ENCODE measurements at regions not wholly inside any gene's neighbourhood (a gene's known extent, or its start where the extent isn't known, plus 50 kb on each side); places are given as distances from the start of the nearest gene placed in this dataset.

- DNase-seq, result no peak
- Mint-ChIP-seq H3K4me3 (peak overlapping the region; percentile 63), H3K27ac (peak overlapping the region; percentile 77), H3K27me3 (no peaks in the 10 kb centered on the region), H3K9me3 (ENCODE audit: insufficient read depth) (no peaks in the 10 kb centered on the region), H3K4me1 (peaks cover 54% of the 10 kb centered on the region)
- peak; percentile 56 for ATAC-seq (ENCODE audit: low read depth)
- no peak overlapping the region for H3K9ac ChIP-seq (ENCODE audit: low read length)
- peak overlapping the region; percentile 39 for H2AFZ ChIP-seq (ENCODE audit: insufficient read depth, low read depth, low read length, poor library complexity, severe bottlenecking)
- H3K27ac ChIP-seq (ENCODE audit: low read length in 2 of 2), result peak overlapping the region; percentile 4 to 17
- no peaks in the 10 kb centered on the region for H3K36me3 ChIP-seq (replicated peaks in 1 of 2; ENCODE audit: control extremely low read depth in 1 of 2, control insufficient read depth in 1 of 2, extremely low read depth in 1 of 2, insufficient read depth in 2 of 2, low read length in 1 of 2)
- H3K4me1 ChIP-seq (ENCODE audit: control insufficient read depth in 2 of 2, insufficient read depth in 2 of 2, low read length in 2 of 2), result peaks cover 27 to 44% of the 10 kb centered on the region in 2 donors
- POLR2A ChIA-PET, result interaction anchor here (0.8 to 1.3 kb wide), 2 partner anchors 92 to 359 kb away, joined by 3 to 4 read pairs; no protein-coding TSS in a partner anchor
- no peaks in the 10 kb centered on the region for H3K79me2 ChIP-seq (ENCODE audit: control insufficient read depth, insufficient read depth, low read length)
- WGBS (ENCODE audit: insufficient coverage), result 87% methylated on average over 4 of the region's 4 CpGs
- peak overlapping the region; percentile 7 for H3K4me2 ChIP-seq (replicated peaks; ENCODE audit: low read depth, low read length, poor library complexity, severe bottlenecking)
- H3K27me3 ChIP-seq (replicated peaks in 1 of 4; ENCODE audit: control extremely low read depth in 1 of 4, control insufficient read depth in 3 of 4, insufficient read depth in 4 of 4, low read length in 3 of 4), result no peaks in the 10 kb centered on the region
- intact Hi-C loops (cut with micrococcal nuclease), result loop anchor here (2.0 kb wide), 1 partner anchor 16 kb away; no protein-coding TSS in a partner anchor
- H3K9me3 ChIP-seq (ENCODE audit: control extremely low read depth in 1 of 3, control insufficient read depth in 2 of 3, insufficient read depth in 1 of 3, low read length in 2 of 3), result no peaks in the 10 kb centered on the region
- TF ChIP-seq CTCF (IDR thresholded peaks at IDR 0.05) (no peak), EZH2 (IDR thresholded peaks at IDR 0.05; ENCODE audit: borderline replicate concordance, insufficient read depth, low read depth, low read length, poor library complexity, severe bottlenecking) (no peak)
- H4K20me1 ChIP-seq (ENCODE audit: control insufficient read depth, insufficient read depth, low read length, poor library complexity, severe bottlenecking), result no peaks in the 10 kb centered on the region
- CTCF ChIA-PET, result interaction anchor here (0.7 to 3.6 kb wide), 18 partner anchors 8 to 435 kb away, joined by 3 to 30 read pairs (median 4); no protein-coding TSS in a partner anchor
- H3K4me3 ChIP-seq (ENCODE audit: control extremely low read depth in 1 of 5, extremely low read depth in 1 of 5, insufficient read depth in 1 of 5, low read depth in 2 of 5, low read length in 4 of 5), result no peak overlapping the region
Observed at GRCh38 chr14:22464422-22465142, 124.4 kb downstream of the DAD1 start.

GRCh38 chr14:22463763-22464173 is 125.3 kb downstream of the DAD1 start:
- peak overlapping the region; percentile 77 for H3K27ac Mint-ChIP-seq
- CTCF ChIA-PET, result interaction anchor here (1.3 to 3.6 kb wide), 6 partner anchors 9 to 106 kb away, joined by 3 to 30 read pairs (median 4); no protein-coding TSS in a partner anchor
- Histone ChIP-seq H3K27ac (ENCODE audit: low read length in 2 of 2) (no peak overlapping the region), H2AFZ (ENCODE audit: insufficient read depth, low read depth, low read length, poor library complexity, severe bottlenecking) (peak overlapping the region; percentile 39), H3K9me3 (ENCODE audit: control extremely low read depth in 1 of 3, control insufficient read depth in 2 of 3, insufficient read depth in 1 of 3, low read length in 2 of 3) (no peaks in the 10 kb centered on the region), H3K4me1 (ENCODE audit: control insufficient read depth in 2 of 2, insufficient read depth in 2 of 2, low read length in 2 of 2) (peaks cover 19 to 36% of the 10 kb centered on the region in 2 donors), H4K20me1 (ENCODE audit: control insufficient read depth, insufficient read depth, low read length, poor library complexity, severe bottlenecking) (no peaks in the 10 kb centered on the region), H3K27me3 (replicated peaks in 1 of 4; ENCODE audit: control extremely low read depth in 1 of 4, control insufficient read depth in 3 of 4, insufficient read depth in 4 of 4, low read length in 3 of 4) (no peaks in the 10 kb centered on the region), H3K4me3 (ENCODE audit: control extremely low read depth in 1 of 5, extremely low read depth in 1 of 5, insufficient read depth in 1 of 5, low read depth in 2 of 5, low read length in 4 of 5) (no peak overlapping the region), H3K4me2 (replicated peaks; ENCODE audit: low read depth, low read length, poor library complexity, severe bottlenecking) (no peak overlapping the region), H3K9ac (ENCODE audit: low read length) (no peak overlapping the region), H3K36me3 (replicated peaks in 1 of 2; ENCODE audit: control extremely low read depth in 1 of 2, control insufficient read depth in 1 of 2, extremely low read depth in 1 of 2, insufficient read depth in 2 of 2, low read length in 1 of 2) (no peaks in the 10 kb centered on the region), H3K79me2 (ENCODE audit: control insufficient read depth, insufficient read depth, low read length) (no peaks in the 10 kb centered on the region)
- WGBS (ENCODE audit: insufficient coverage), result 92% methylated on average over 4 of the region's 4 CpGs
- peaks cover 46% of the 10 kb centered on the region for H3K4me1 Mint-ChIP-seq
- no peak overlapping the region for H3K4me3 Mint-ChIP-seq
- no peaks in the 10 kb centered on the region for H3K9me3 Mint-ChIP-seq (ENCODE audit: insufficient read depth)
- TF ChIP-seq CTCF (IDR thresholded peaks at IDR 0.05) (no peak), EZH2 (IDR thresholded peaks at IDR 0.05; ENCODE audit: borderline replicate concordance, insufficient read depth, low read depth, low read length, poor library complexity, severe bottlenecking) (no peak)
- intact Hi-C loops (cut with micrococcal nuclease), result loop anchor here (2.0 kb wide), 1 partner anchor 15 kb away; no protein-coding TSS in a partner anchor
- no peak for ATAC-seq (ENCODE audit: low read depth)
- H3K27me3 Mint-ChIP-seq, result no peaks in the 10 kb centered on the region
- POLR2A ChIA-PET, result interaction anchor here (1.3 kb wide), 1 partner anchor 93 kb away, joined by 4 read pairs; no protein-coding TSS in a partner anchor
- DNase-seq, result no peak
